ENCODE measurements at regions not wholly inside any gene's neighbourhood (a gene's known extent, or its start where the extent isn't known, plus 50 kb on each side); places are given as distances from the start of the nearest gene placed in this dataset.

DNA sequence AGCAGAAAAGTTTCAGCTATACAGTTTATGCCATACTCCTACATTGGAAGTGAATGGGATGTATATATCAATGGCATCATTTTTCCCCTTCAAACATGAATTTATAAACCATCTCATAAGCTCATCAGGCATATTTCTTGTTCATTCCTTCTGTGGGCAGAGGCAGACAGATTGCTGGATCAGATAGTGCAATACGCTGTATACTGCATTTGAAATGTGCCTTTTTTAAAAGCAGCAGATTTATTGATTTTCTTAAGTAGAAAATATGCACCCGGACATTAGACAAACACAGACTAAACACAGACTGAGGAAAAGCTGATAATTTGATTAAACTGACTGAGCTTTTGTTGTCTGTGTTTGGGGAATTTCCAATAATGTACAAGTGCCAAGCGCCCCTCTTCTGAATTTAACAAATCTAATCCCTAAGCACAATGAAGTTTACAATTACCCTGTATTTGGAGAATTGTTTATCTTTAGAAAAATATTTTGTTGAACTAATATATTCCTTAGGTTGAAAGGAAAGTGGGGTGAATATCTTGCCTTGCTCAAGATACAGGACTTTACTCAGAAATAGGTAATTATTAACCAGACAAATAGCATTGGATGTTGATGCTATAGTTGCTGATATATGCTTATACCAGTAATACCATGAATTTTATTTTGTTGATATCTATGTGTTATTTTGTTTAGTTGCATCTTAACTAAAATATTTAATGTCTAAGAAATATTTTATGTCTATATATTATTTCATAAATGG, 566.6 kb upstream of the MEF2C start:
- no peaks in the 10 kb centered on the region for H3K36me3 Mint-ChIP-seq (ENCODE audit: low read depth, unreplicated experiment)
- H2AFZ ChIP-seq (ENCODE audit: low read depth, low read length): no peak overlapping the region
- FAIRE-seq: no peak

DNA sequence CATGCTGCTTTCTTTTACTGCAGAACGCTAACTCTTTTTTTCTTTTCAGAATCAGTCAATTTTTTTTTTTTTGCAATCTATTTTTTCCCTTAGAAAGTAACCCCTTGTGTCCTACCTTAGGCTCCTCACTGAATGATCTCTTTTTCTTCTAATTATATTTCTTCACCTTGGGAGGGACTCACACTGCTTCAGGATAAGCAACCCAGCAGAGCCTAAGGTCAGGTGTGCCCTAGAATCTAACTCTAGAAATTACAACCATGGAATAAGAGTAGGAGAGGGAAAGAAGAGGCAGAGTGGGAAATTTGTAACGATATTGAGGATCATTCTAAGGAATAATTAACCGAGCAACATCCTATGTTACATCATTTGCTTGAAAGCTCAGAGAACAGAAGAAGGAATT, 564.0 kb upstream of the MEF2C start:
- Histone ChIP-seq H3K4me1 (ENCODE audit: insufficient read depth, low read length) (no peaks in the 10 kb centered on the region), H3K4me2 (ENCODE audit: low read length) (no peak overlapping the region), H3K27ac (ENCODE audit: low read depth, low read length) (no peak overlapping the region), H3K4me3 (ENCODE audit: insufficient read depth, low read depth, low read length) (no peak overlapping the region), H3K9me3 (ENCODE audit: insufficient read depth, low read depth, low read length) (no peaks in the 10 kb centered on the region), H3K79me2 (ENCODE audit: insufficient read depth, low read length) (no peaks in the 10 kb centered on the region), H3K9ac (ENCODE audit: low read length) (no peak overlapping the region), H3K36me3 (ENCODE audit: insufficient read depth, low read length) (no peaks in the 10 kb centered on the region), H3K27me3 (ENCODE audit: insufficient read depth, low read length) (no peaks in the 10 kb centered on the region), H4K20me1 (ENCODE audit: insufficient read depth, low read length) (no peaks in the 10 kb centered on the region), H2AFZ (ENCODE audit: low read depth, low read length) (no peak overlapping the region)
- H3K4me3 Mint-ChIP-seq (ENCODE audit: unreplicated experiment): no peak overlapping the region
- no peak overlapping the region for H3K27ac Mint-ChIP-seq (ENCODE audit: unreplicated experiment)
- no peaks in the 10 kb centered on the region for H3K9me3 Mint-ChIP-seq (ENCODE audit: unreplicated experiment)
- H3K4me1 Mint-ChIP-seq (ENCODE audit: low read depth, unreplicated experiment): peaks cover 12% of the 10 kb centered on the region
- TF ChIP-seq, protein P1, sequence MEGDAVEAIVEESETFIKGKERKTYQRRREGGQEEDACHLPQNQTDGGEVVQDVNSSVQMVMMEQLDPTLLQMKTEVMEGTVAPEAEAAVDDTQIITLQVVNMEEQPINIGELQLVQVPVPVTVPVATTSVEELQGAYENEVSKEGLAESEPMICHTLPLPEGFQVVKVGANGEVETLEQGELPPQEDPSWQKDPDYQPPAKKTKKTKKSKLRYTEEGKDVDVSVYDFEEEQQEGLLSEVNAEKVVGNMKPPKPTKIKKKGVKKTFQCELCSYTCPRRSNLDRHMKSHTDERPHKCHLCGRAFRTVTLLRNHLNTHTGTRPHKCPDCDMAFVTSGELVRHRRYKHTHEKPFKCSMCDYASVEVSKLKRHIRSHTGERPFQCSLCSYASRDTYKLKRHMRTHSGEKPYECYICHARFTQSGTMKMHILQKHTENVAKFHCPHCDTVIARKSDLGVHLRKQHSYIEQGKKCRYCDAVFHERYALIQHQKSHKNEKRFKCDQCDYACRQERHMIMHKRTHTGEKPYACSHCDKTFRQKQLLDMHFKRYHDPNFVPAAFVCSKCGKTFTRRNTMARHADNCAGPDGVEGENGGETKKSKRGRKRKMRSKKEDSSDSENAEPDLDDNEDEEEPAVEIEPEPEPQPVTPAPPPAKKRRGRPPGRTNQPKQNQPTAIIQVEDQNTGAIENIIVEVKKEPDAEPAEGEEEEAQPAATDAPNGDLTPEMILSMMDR (IDR thresholded peaks at IDR 0.05; ENCODE audit: insufficient read depth, low read depth, low read length): no peak
- H3K36me3 Mint-ChIP-seq (ENCODE audit: low read depth, unreplicated experiment): no peaks in the 10 kb centered on the region
- H3K27me3 Mint-ChIP-seq (ENCODE audit: low read depth, unreplicated experiment): no peaks in the 10 kb centered on the region
- FAIRE-seq: no peak
- DNase-seq (ENCODE audit: low read depth): no peak

More for the DNA sequence above, 566.6 kb upstream of the MEF2C start:
- Histone ChIP-seq H3K27me3 (ENCODE audit: insufficient read depth, low read length) (no peaks in the 10 kb centered on the region), H4K20me1 (ENCODE audit: insufficient read depth, low read length) (no peaks in the 10 kb centered on the region), H3K27ac (ENCODE audit: low read depth, low read length) (no peak overlapping the region), H3K4me3 (ENCODE audit: insufficient read depth, low read depth, low read length) (no peak overlapping the region), H3K79me2 (ENCODE audit: insufficient read depth, low read length) (no peaks in the 10 kb centered on the region), H3K4me1 (ENCODE audit: insufficient read depth, low read length) (no peaks in the 10 kb centered on the region), H3K9ac (ENCODE audit: low read length) (no peak overlapping the region), H3K4me2 (ENCODE audit: low read length) (no peak overlapping the region), H3K36me3 (ENCODE audit: insufficient read depth, low read length) (no peaks in the 10 kb centered on the region), H3K9me3 (ENCODE audit: insufficient read depth, low read depth, low read length) (no peaks in the 10 kb centered on the region)
- H3K4me1 Mint-ChIP-seq (ENCODE audit: low read depth, unreplicated experiment): peaks cover 12% of the 10 kb centered on the region
- no peak overlapping the region for H3K4me3 Mint-ChIP-seq (ENCODE audit: unreplicated experiment)
- no peaks in the 10 kb centered on the region for H3K9me3 Mint-ChIP-seq (ENCODE audit: unreplicated experiment)
- no peaks in the 10 kb centered on the region for H3K27me3 Mint-ChIP-seq (ENCODE audit: low read depth, unreplicated experiment)
- TF ChIP-seq, protein P1 (IDR thresholded peaks at IDR 0.05; ENCODE audit: insufficient read depth, low read depth, low read length): no peak
- no peak for TF ChIP-seq EZH2 (IDR thresholded peaks at IDR 0.05; ENCODE audit: insufficient read depth, low read length)
- no peak overlapping the region for H3K27ac Mint-ChIP-seq (ENCODE audit: unreplicated experiment)
- no peak for DNase-seq (ENCODE audit: low read depth)

DNA sequence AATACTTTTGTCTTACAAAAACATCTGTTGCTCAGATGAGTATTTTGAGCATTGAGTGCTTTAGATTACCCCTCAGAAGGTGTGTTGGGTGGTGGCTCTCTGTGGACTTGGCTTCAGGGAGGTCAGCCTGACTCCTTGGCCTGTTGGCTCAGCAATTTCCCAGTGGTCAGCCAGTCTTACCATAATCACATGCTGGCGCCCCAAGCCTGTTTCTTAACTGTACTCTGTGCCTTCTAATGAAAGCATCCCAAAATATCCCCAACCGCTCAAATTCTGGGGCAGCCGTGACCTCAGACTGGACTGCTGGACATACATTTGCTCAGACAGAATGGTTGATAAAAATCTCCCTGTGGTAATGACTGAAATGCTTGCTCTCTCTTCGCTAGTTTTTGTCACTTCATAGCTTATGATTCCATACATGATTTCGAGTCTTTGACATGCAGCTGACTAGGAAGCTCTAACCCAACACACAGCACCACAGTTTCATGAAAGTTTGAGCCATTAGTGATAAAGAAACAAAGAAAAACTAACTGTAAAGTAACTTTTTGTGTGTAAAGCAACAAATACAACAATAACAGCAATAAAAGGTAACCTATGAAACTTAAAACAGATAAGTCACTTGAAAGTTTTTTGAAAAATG, 562.2 kb upstream of the MEF2C start:
- no peak overlapping the region for H3K27ac ChIP-seq (ENCODE audit: low read depth, low read length)
- Mint-ChIP-seq H3K4me3 (ENCODE audit: unreplicated experiment) (no peak overlapping the region), H3K4me1 (ENCODE audit: low read depth, unreplicated experiment) (peaks cover 8% of the 10 kb centered on the region), H3K27ac (ENCODE audit: unreplicated experiment) (peak overlapping the region; percentile 26), H3K27me3 (ENCODE audit: low read depth, unreplicated experiment) (no peaks in the 10 kb centered on the region), H3K36me3 (ENCODE audit: low read depth, unreplicated experiment) (no peaks in the 10 kb centered on the region), H3K9me3 (ENCODE audit: unreplicated experiment) (no peaks in the 10 kb centered on the region)
- no peak for DNase-seq (ENCODE audit: low read depth)
- no peaks in the 10 kb centered on the region for H3K36me3 ChIP-seq (ENCODE audit: insufficient read depth, low read length)
- no peaks in the 10 kb centered on the region for H3K9me3 ChIP-seq (ENCODE audit: insufficient read depth, low read depth, low read length)
- H3K9ac ChIP-seq (ENCODE audit: low read length): no peak overlapping the region
- no peak overlapping the region for H2AFZ ChIP-seq (ENCODE audit: low read depth, low read length)
- H3K27me3 ChIP-seq (ENCODE audit: insufficient read depth, low read length): no peaks in the 10 kb centered on the region
- H3K79me2 ChIP-seq (ENCODE audit: insufficient read depth, low read length): no peaks in the 10 kb centered on the region
- H3K4me1 ChIP-seq (ENCODE audit: insufficient read depth, low read length): no peaks in the 10 kb centered on the region
- no peaks in the 10 kb centered on the region for H4K20me1 ChIP-seq (ENCODE audit: insufficient read depth, low read length)
- no peak overlapping the region for H3K4me2 ChIP-seq (ENCODE audit: low read length)
- no peak overlapping the region for H3K4me3 ChIP-seq (ENCODE audit: insufficient read depth, low read depth, low read length)
- FAIRE-seq: no peak
- TF ChIP-seq, protein P1 (IDR thresholded peaks at IDR 0.05; ENCODE audit: insufficient read depth, low read depth, low read length): no peak
- TF ChIP-seq EZH2 (IDR thresholded peaks at IDR 0.05; ENCODE audit: insufficient read depth, low read length): no peak
